Keratinocyte (primary cell): ENCODE measurements at regions not wholly inside any gene's neighbourhood (a gene's known extent, or its start where the extent isn't known, plus 50 kb on each side); places are given as distances from the start of the nearest gene placed in this dataset.

Experiments used
- DNase-seq: peaks from one replicate; pipeline ENCODE4 v3.0.0-alpha.2; 2011; ENCODE audit warnings: low read depth, missing footprints, low spot score
- FAIRE-seq: peaks from 2 replicates; lab custom pipeline; 2011; peaks lifted over from hg19 to GRCh38; lab: Jason Lieb, UNC
- H2AFZ ChIP-seq: 2 replicates; pipeline ENCODE4 v1.6.0; 2012; ENCODE audit warnings: low read length, control low read depth, inconsistent platforms; ENCODE audit not compliant: control insufficient read depth
- H3K27ac ChIP-seq: 2 replicates; pipeline ENCODE4 v1.5.1; 2011; ENCODE audit warnings: low read length; ENCODE audit not compliant: control insufficient read depth, insufficient read depth
- H3K27me3 ChIP-seq: 3 replicates; pipeline ENCODE4 v1.6.0; 2011; ENCODE audit warnings: low read length; ENCODE audit not compliant: control insufficient read depth, insufficient read depth; ENCODE audit errors: extremely low read depth
- H3K36me3 ChIP-seq, 2 experiments: 2 replicates in 1 of 2; 3 replicates in 1 of 2; pipeline ENCODE4 v1.5.1; 2011; ENCODE audit warnings: low read length in 2 of 2, mild to moderate bottlenecking in 1 of 2; ENCODE audit not compliant: control insufficient read depth in 2 of 2, insufficient read depth in 2 of 2; ENCODE audit errors: extremely low read depth in 1 of 2
- H3K4me1 ChIP-seq: 3 replicates; pipeline ENCODE4 v1.5.1; 2011; ENCODE audit warnings: low read length; ENCODE audit not compliant: control insufficient read depth, insufficient read depth; ENCODE audit errors: extremely low read depth
- H3K4me2 ChIP-seq: 3 replicates; pipeline ENCODE4 v1.6.0; 2011; ENCODE audit warnings: low read depth, low read length; ENCODE audit not compliant: control insufficient read depth, insufficient read depth; ENCODE audit errors: extremely low read depth
- H3K4me3 ChIP-seq, 3 experiments: fragments of 200-600 bp in 1 of 3; sonication (generic) in 1 of 3; 2 replicates in 2 of 3; 3 replicates in 1 of 3; pipeline ENCODE4 v1.5.1; 2011 to 2016; ENCODE audit warnings: low read length in 3 of 3, mild to moderate bottlenecking in 3 of 3, control low read depth in 2 of 3, inconsistent platforms in 1 of 3, low read depth in 1 of 3, mixed read lengths in 1 of 3, mixed run types in 1 of 3, moderate library complexity in 1 of 3; ENCODE audit not compliant: control insufficient read depth in 2 of 3, insufficient read depth in 2 of 3; ENCODE audit errors: extremely low read depth in 1 of 3
- H3K79me2 ChIP-seq: 2 replicates; pipeline ENCODE4 v1.6.0; 2012; ENCODE audit warnings: low read length; ENCODE audit not compliant: control insufficient read depth, insufficient read depth
- H3K9ac ChIP-seq: 3 replicates; pipeline ENCODE4 v1.6.0; 2011; ENCODE audit warnings: low read length; ENCODE audit not compliant: control insufficient read depth, insufficient read depth; ENCODE audit errors: extremely low read depth
- H3K9me1 ChIP-seq: 3 replicates; pipeline ENCODE4 v1.6.0; 2011; ENCODE audit warnings: low read length; ENCODE audit not compliant: control insufficient read depth, insufficient read depth; ENCODE audit errors: extremely low read depth
- H3K9me3 ChIP-seq: 2 replicates; pipeline ENCODE4 v1.5.1; 2012; ENCODE audit warnings: low read depth, low read length; ENCODE audit not compliant: control insufficient read depth
- H4K20me1 ChIP-seq: 3 replicates; pipeline ENCODE4 v1.6.0; 2011; ENCODE audit warnings: low read length; ENCODE audit not compliant: control insufficient read depth, insufficient read depth; ENCODE audit errors: extremely low read depth
- CTCF ChIP-seq, 3 experiments: IDR thresholded peaks in 1 of 3; conservative IDR thresholded peaks in 1 of 3; optimal IDR thresholded peaks in 1 of 3; 2 replicates in 2 of 3; 3 replicates in 1 of 3; pipeline versions ENCODE3 to v1.5.1; 2011; ENCODE audit warnings: low read length in 3 of 3, mild to moderate bottlenecking in 3 of 3, moderate library complexity in 2 of 3, control low read depth in 1 of 3, inconsistent platforms in 1 of 3; ENCODE audit not compliant: insufficient read depth in 2 of 3; ENCODE audit errors: extremely low read depth in 1 of 3
- EZH2 ChIP-seq: IDR thresholded peaks from one replicate; pipeline ENCODE4 v1.6.1; 2012; ENCODE audit warnings: inconsistent platforms, mild to moderate bottlenecking, low read length, moderate library complexity
- dilution Hi-C: fragments of 300-500 bp; cut with MboI; formaldehyde crosslinking; loops from one replicate; pipeline ENCODE4 v1.7.0; 2020; ENCODE audit warnings: low sequenced_read_pairs; ENCODE audit not compliant: extremely low pct_ligation_motif_present

GRCh38 chr12:124388038-124388671 lies 93.3 kb downstream of the RFLNA start:
- dilution Hi-C loops, result no loop called here
- Histone ChIP-seq H3K36me3 (peaks cover 0 to 14% of the 10 kb centered on the region in 2 experiments), H3K27me3 (no peaks in the 10 kb centered on the region), H3K4me3 (peak overlapping the region in 1 of 3 experiments; percentile 29), H3K27ac (no peak overlapping the region), H3K9ac (no peak overlapping the region), H3K79me2 (no peaks in the 10 kb centered on the region), H3K9me3 (no peaks in the 10 kb centered on the region), H3K4me2 (peak overlapping the region; percentile 22), H3K4me1 (peaks cover 48% of the 10 kb centered on the region), H4K20me1 (no peaks in the 10 kb centered on the region), H2AFZ (no peak overlapping the region), H3K9me1 (no peaks in the 10 kb centered on the region)
- no peak for FAIRE-seq
- no peak for TF ChIP-seq EZH2
- TF ChIP-seq CTCF (optimal IDR thresholded peaks at IDR 0.05 in 1 of 3, IDR thresholded peaks at IDR 0.05 in 1 of 3, conservative IDR thresholded peaks at IDR 0.05 in 1 of 3; ENCODE audit: extremely low read depth in 1 of 3, insufficient read depth in 2 of 3, low read length in 3 of 3), result no peak
- DNase-seq, result no peak

- TF ChIP-seq CTCF (optimal IDR thresholded peaks at IDR 0.05 in 1 of 3, IDR thresholded peaks at IDR 0.05 in 1 of 3, conservative IDR thresholded peaks at IDR 0.05 in 1 of 3; ENCODE audit: extremely low read depth in 1 of 3, insufficient read depth in 2 of 3, low read length in 3 of 3) (no peak), EZH2 (no peak)
- Histone ChIP-seq H2AFZ (no peak overlapping the region), H3K4me3 (no peak overlapping the region), H3K79me2 (no peaks in the 10 kb centered on the region), H3K36me3 (peaks cover 0 to 16% of the 10 kb centered on the region in 2 experiments), H3K27me3 (no peaks in the 10 kb centered on the region), H3K9me1 (no peaks in the 10 kb centered on the region), H3K9ac (no peak overlapping the region), H3K27ac (no peak overlapping the region), H3K4me1 (peaks cover 50% of the 10 kb centered on the region), H4K20me1 (no peaks in the 10 kb centered on the region), H3K4me2 (no peak overlapping the region), H3K9me3 (no peaks in the 10 kb centered on the region)
- dilution Hi-C loops, result no loop called here
- FAIRE-seq, result no peak
- no peak for DNase-seq
Observed at GRCh38 chr12:124387528-124387911, 92.6 kb downstream of the RFLNA start.
